Mesodermal cell (in vitro differentiated cells): ENCODE measurements at regions not wholly inside any gene's neighbourhood (a gene's known extent, or its start where the extent isn't known, plus 50 kb on each side); places are given as distances from the start of the nearest gene placed in this dataset.

Experiments used
- H3K27ac ChIP-seq: 2 replicates; pipeline ENCODE4 v1.7.0; 2013; ENCODE audit warnings: mild to moderate bottlenecking, low read depth, low read length, moderate library complexity; ENCODE audit not compliant: severe bottlenecking
- H3K36me3 ChIP-seq: 2 replicates; pipeline ENCODE4 v1.7.1; 2013; ENCODE audit warnings: mild to moderate bottlenecking, low read length, moderate library complexity; ENCODE audit not compliant: control insufficient read depth, insufficient read depth
- H3K4me1 ChIP-seq: one replicate; pipeline ENCODE4 v1.7.1; 2013; ENCODE audit warnings: mild to moderate bottlenecking, low read length; ENCODE audit not compliant: insufficient read depth, control insufficient read depth, poor library complexity, severe bottlenecking
- H3K4me3 ChIP-seq: 2 replicates; pipeline ENCODE4 v1.7.0; 2013; ENCODE audit warnings: low read length, control low read depth, mild to moderate bottlenecking; ENCODE audit not compliant: insufficient read depth, poor library complexity, severe bottlenecking; ENCODE audit errors: extremely low read depth
- H3K9me3 ChIP-seq: 2 replicates; pipeline ENCODE4 v1.7.1; 2013; ENCODE audit warnings: mild to moderate bottlenecking, low read length, moderate library complexity; ENCODE audit not compliant: control insufficient read depth
- WGBS, 2 experiments: methylation state at CpG; one replicate each; pipeline ENCODE4 v1.1.5; 2013; ENCODE audit warnings: missing lambda C conversion rate in 2 of 2; ENCODE audit not compliant: insufficient coverage in 2 of 2; 5-methylcytosine and 5-hydroxymethylcytosine counted together

GRCh38 chr5:164832516-164832915 is 1327.1 kb downstream of the MAT2B start:
- no peaks in the 10 kb centered on the region for H3K9me3 ChIP-seq
- no peak overlapping the region for H3K27ac ChIP-seq
- H3K4me1 ChIP-seq = no peaks in the 10 kb centered on the region
- 96 to 100% methylated on average over 1 to 4 of the region's 6 CpGs for WGBS, 2 experiments
- no peaks in the 10 kb centered on the region for H3K36me3 ChIP-seq
- no peak overlapping the region for H3K4me3 ChIP-seq

- H3K4me3 ChIP-seq = no peak overlapping the region
- H3K27ac ChIP-seq = no peak overlapping the region
- 96 to 100% methylated on average over 3 to 4 of the region's 5 CpGs for WGBS, 2 experiments
- no peaks in the 10 kb centered on the region for H3K4me1 ChIP-seq
- no peaks in the 10 kb centered on the region for H3K36me3 ChIP-seq
- no peaks in the 10 kb centered on the region for H3K9me3 ChIP-seq
Observed at GRCh38 chr5:164844348-164844747, 1338.9 kb downstream of the MAT2B start.

GRCh38 chr5:164860896-164861295 is 1355.5 kb downstream of the MAT2B start:
- H3K4me3 ChIP-seq = no peak overlapping the region
- WGBS, 2 experiments = 91 to 98% methylated on average over 2 of the region's 2 CpGs

GRCh38 chr5:164861610-164862009 is 1356.2 kb downstream of the MAT2B start:
- H3K27ac ChIP-seq = no peak overlapping the region
- H3K36me3 ChIP-seq = no peaks in the 10 kb centered on the region
- no peaks in the 10 kb centered on the region for H3K4me1 ChIP-seq
- H3K4me3 ChIP-seq = no peak overlapping the region
- no CpG with 5 or more reads among the region's 1 CpG for WGBS, 2 experiments
- H3K9me3 ChIP-seq = no peaks in the 10 kb centered on the region

More at GRCh38 chr5:164860896-164861295, 1355.5 kb downstream of the MAT2B start:
- Histone ChIP-seq H3K36me3 (no peaks in the 10 kb centered on the region), H3K9me3 (no peaks in the 10 kb centered on the region), H3K27ac (no peak overlapping the region), H3K4me1 (no peaks in the 10 kb centered on the region)

GRCh38 chr5:164868761-164869160 is 1363.3 kb downstream of the MAT2B start:
- Histone ChIP-seq H3K4me1 (no peaks in the 10 kb centered on the region), H3K36me3 (no peaks in the 10 kb centered on the region), H3K9me3 (no peaks in the 10 kb centered on the region), H3K4me3 (no peak overlapping the region), H3K27ac (no peak overlapping the region)

GRCh38 chr5:164869325-164869724 is 1363.9 kb downstream of the MAT2B start:
- Histone ChIP-seq H3K4me3 (no peak overlapping the region), H3K36me3 (no peaks in the 10 kb centered on the region), H3K27ac (no peak overlapping the region), H3K4me1 (no peaks in the 10 kb centered on the region), H3K9me3 (no peaks in the 10 kb centered on the region)
- WGBS, 2 experiments = 100% methylated on average over 1 of the region's 4 CpGs; no CpG with 5 or more reads in 1 of the 2 experiments

GRCh38 chr5:164876793-164877192 is 1371.4 kb downstream of the MAT2B start:
- Histone ChIP-seq H3K4me3 (no peak overlapping the region), H3K36me3 (no peaks in the 10 kb centered on the region), H3K27ac (no peak overlapping the region), H3K9me3 (no peaks in the 10 kb centered on the region), H3K4me1 (no peaks in the 10 kb centered on the region)
- no CpG with 5 or more reads among the region's 1 CpG for WGBS, 2 experiments

- 69 to 87% methylated on average over 5 to 7 of the region's 12 CpGs for WGBS, 2 experiments
- no peaks in the 10 kb centered on the region for H3K36me3 ChIP-seq
Observed at GRCh38 chr5:164881442-164881841, 1376.0 kb downstream of the MAT2B start.

GRCh38 chr5:164885179-164885578 is 1379.8 kb downstream of the MAT2B start:
- H3K36me3 ChIP-seq = no peaks in the 10 kb centered on the region
- 86 to 93% methylated on average over 3 of the region's 3 CpGs for WGBS, 2 experiments

More at GRCh38 chr5:164881442-164881841, 1376.0 kb downstream of the MAT2B start:
- no peaks in the 10 kb centered on the region for H3K4me1 ChIP-seq
- no peaks in the 10 kb centered on the region for H3K9me3 ChIP-seq
- H3K4me3 ChIP-seq = no peak overlapping the region
- no peak overlapping the region for H3K27ac ChIP-seq

GRCh38 chr5:164893071-164893470 is 1387.7 kb downstream of the MAT2B start:
- Histone ChIP-seq H3K9me3 (no peaks in the 10 kb centered on the region), H3K4me1 (no peaks in the 10 kb centered on the region), H3K36me3 (no peaks in the 10 kb centered on the region), H3K4me3 (no peak overlapping the region), H3K27ac (no peak overlapping the region)
- 72% methylated on average over 5 of the region's 5 CpGs for WGBS, 2 experiments

More at GRCh38 chr5:164885179-164885578, 1379.8 kb downstream of the MAT2B start:
- Histone ChIP-seq H3K4me1 (no peaks in the 10 kb centered on the region), H3K9me3 (no peaks in the 10 kb centered on the region), H3K4me3 (no peak overlapping the region), H3K27ac (no peak overlapping the region)

GRCh38 chr5:164898705-164899104 is 1393.3 kb downstream of the MAT2B start:
- no peak overlapping the region for H3K4me3 ChIP-seq

More at GRCh38 chr5:164898705-164899104, 1393.3 kb downstream of the MAT2B start:
- Histone ChIP-seq H3K36me3 (no peaks in the 10 kb centered on the region), H3K9me3 (no peaks in the 10 kb centered on the region), H3K27ac (no peak overlapping the region), H3K4me1 (no peaks in the 10 kb centered on the region)
